Fibroblast of lung (primary cell): ENCODE measurements at regions not wholly inside any gene's neighbourhood (a gene's known extent, or its start where the extent isn't known, plus 50 kb on each side); places are given as distances from the start of the nearest gene placed in this dataset.

ENCODE experiments used
- DNase-seq, 2 donors: peaks; one replicate each; pipeline versions ENCODE4 v3.0.0 to v3.0.0-alpha.2; 2010; ENCODE audit warnings: low read depth in 2 of 2
- H2AFZ ChIP-seq: 2 replicates; pipeline ENCODE4 v1.5.1; 2012; ENCODE audit warnings: low read length, control low read depth, inconsistent platforms
- H3K27ac ChIP-seq: 2 replicates; pipeline ENCODE4 v1.5.1; 2011; ENCODE audit warnings: low read length, control low read depth; ENCODE audit not compliant: insufficient read depth
- H3K27me3 ChIP-seq: 2 replicates; pipeline ENCODE4 v1.5.1; 2011; ENCODE audit warnings: mild to moderate bottlenecking, low read length; ENCODE audit not compliant: control insufficient read depth, insufficient read depth
- H3K36me3 ChIP-seq: 2 replicates; pipeline ENCODE4 v1.5.1; 2011; ENCODE audit warnings: low read length; ENCODE audit not compliant: control insufficient read depth, insufficient read depth
- H3K4me1 ChIP-seq: 2 replicates; pipeline ENCODE4 v1.5.1; 2011; ENCODE audit warnings: low read length; ENCODE audit not compliant: control insufficient read depth, insufficient read depth; ENCODE audit errors: extremely low read depth
- H3K4me2 ChIP-seq: 2 replicates; pipeline ENCODE4 v1.5.1; 2011; ENCODE audit warnings: low read length, control low read depth; ENCODE audit not compliant: insufficient read depth; ENCODE audit errors: extremely low read depth
- H3K4me3 ChIP-seq, 4 experiments: fragments of 200-600 bp in 1 of 4; sonication (generic) in 1 of 4; replicated peaks in 1 of 4; 2 replicates each; pipeline ENCODE4 v1.5.1; 2011 to 2016; ENCODE audit warnings: low read length in 4 of 4, low read depth in 3 of 4, mild to moderate bottlenecking in 3 of 4, control low read depth in 2 of 4, inconsistent platforms in 1 of 4, mixed read lengths in 1 of 4; ENCODE audit not compliant: insufficient read depth in 1 of 4; ENCODE audit errors: control extremely low read depth in 1 of 4
- H3K79me2 ChIP-seq: 2 replicates; pipeline ENCODE4 v1.5.1; 2012; ENCODE audit warnings: mild to moderate bottlenecking, low read length, inconsistent platforms; ENCODE audit not compliant: control insufficient read depth, insufficient read depth
- H3K9ac ChIP-seq: 2 replicates; pipeline ENCODE4 v1.5.1; 2011; ENCODE audit warnings: mild to moderate bottlenecking, low read length, control low read depth; ENCODE audit not compliant: insufficient read depth
- H3K9me3 ChIP-seq: 2 replicates; pipeline ENCODE4 v1.5.1; 2012; ENCODE audit warnings: low read depth, low read length; ENCODE audit not compliant: control insufficient read depth, insufficient read depth
- H4K20me1 ChIP-seq: 2 replicates; pipeline ENCODE4 v1.5.1; 2011; ENCODE audit warnings: low read length; ENCODE audit not compliant: control insufficient read depth, insufficient read depth; ENCODE audit errors: extremely low read depth
- EZH2 ChIP-seq: IDR thresholded peaks from 2 replicates; pipeline ENCODE4 v1.5.1; 2012; ENCODE audit warnings: low read length, control low read depth, mild to moderate bottlenecking; ENCODE audit errors: missing control alignments
- TF ChIP-seq, protein P1 (sequence below), 2 donors: IDR thresholded peaks in 1 of 2; conservative IDR thresholded peaks in 1 of 2; 1 replicate in 1 of 2; 2 replicates in 1 of 2; pipeline ENCODE4 v1.5.1; 2011 to 2012; ENCODE audit warnings: low read length in 2 of 2, control low read depth in 1 of 2, inconsistent platforms in 1 of 2, low read depth in 1 of 2, mild to moderate bottlenecking in 1 of 2

DNA sequence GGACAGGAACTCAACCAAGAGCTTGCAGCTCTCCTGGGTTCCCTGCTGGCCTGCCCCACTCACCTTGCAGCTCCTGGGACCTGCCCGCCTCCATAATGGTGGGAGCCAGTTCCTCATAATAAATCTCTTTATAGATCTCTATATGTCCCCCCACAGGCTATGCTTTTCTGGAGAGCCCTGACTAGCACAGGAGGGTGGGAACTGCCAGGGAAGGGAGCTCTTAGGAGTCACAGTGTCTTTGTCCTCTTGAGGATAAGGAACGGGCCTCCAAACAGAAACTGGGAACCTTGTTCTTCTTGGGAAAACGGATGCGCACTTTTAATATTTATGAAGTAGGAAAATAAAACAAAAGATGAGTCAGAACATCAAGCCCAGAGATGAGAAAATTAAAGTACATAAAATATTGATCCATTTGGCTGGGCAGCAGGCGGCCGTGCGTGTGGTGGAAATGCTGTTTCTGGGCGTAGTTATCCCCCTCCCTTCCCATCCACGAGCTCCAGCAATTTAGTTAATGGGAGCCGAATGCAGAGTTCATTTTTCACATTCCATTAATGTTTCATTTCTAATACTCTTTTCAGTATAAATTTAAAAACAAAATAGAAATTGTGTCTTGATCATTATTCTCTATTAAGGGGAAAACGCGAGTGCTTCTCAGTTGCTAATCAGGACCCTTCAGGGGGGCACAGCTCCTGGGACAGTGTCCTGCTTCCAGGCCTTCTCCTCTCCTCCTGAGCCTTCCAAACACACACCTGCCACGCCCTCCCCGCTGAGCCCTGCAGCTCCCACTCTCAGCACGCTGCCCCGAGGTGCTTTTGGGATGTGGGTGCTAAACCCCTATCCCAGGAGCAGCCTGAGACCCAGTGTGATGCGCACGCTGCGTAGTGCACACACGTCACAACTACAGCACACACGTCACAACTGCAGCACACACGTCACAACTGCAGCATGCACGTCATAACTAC, 323.3 kb upstream of the AJAP1 start:
- no peak for TF ChIP-seq EZH2
- TF ChIP-seq, protein P1, sequence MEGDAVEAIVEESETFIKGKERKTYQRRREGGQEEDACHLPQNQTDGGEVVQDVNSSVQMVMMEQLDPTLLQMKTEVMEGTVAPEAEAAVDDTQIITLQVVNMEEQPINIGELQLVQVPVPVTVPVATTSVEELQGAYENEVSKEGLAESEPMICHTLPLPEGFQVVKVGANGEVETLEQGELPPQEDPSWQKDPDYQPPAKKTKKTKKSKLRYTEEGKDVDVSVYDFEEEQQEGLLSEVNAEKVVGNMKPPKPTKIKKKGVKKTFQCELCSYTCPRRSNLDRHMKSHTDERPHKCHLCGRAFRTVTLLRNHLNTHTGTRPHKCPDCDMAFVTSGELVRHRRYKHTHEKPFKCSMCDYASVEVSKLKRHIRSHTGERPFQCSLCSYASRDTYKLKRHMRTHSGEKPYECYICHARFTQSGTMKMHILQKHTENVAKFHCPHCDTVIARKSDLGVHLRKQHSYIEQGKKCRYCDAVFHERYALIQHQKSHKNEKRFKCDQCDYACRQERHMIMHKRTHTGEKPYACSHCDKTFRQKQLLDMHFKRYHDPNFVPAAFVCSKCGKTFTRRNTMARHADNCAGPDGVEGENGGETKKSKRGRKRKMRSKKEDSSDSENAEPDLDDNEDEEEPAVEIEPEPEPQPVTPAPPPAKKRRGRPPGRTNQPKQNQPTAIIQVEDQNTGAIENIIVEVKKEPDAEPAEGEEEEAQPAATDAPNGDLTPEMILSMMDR (conservative IDR thresholded peaks at IDR 0.05 in 1 of 2, IDR thresholded peaks at IDR 0.05 in 1 of 2; ENCODE audit: low read depth in 1 of 2, low read length in 2 of 2): no peak
- DNase-seq: no peak

DNA sequence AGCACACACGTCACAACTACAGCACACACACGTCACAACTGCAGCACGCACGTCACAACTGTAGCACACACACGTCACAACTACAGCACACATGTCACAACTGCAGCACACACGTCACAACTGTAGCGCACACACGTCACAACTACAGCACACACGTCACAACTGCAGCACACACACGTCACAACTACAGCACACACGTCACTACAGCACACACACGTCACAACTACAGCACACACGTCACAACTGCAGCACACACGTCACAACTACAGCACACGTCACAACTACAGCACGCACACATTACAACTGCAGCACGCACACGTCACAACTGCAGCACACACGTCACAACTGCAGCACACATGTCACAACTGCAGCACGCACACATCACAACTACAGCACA, 322.6 kb upstream of the AJAP1 start:
- H3K36me3 ChIP-seq: no peaks in the 10 kb centered on the region
- no peaks in the 10 kb centered on the region for H3K4me1 ChIP-seq
- no peaks in the 10 kb centered on the region for H3K9me3 ChIP-seq
- TF ChIP-seq, protein P1 (conservative IDR thresholded peaks at IDR 0.05 in 1 of 2, IDR thresholded peaks at IDR 0.05 in 1 of 2; ENCODE audit: low read depth in 1 of 2, low read length in 2 of 2): no peak
- no peak for TF ChIP-seq EZH2
- H3K4me3 ChIP-seq: no peak overlapping the region
- no peak for DNase-seq
- H4K20me1 ChIP-seq: no peaks in the 10 kb centered on the region
- H2AFZ ChIP-seq: no peak overlapping the region
- H3K27me3 ChIP-seq: no peaks in the 10 kb centered on the region
- H3K4me2 ChIP-seq: no peak overlapping the region
- no peak overlapping the region for H3K27ac ChIP-seq
- H3K9ac ChIP-seq: no peak overlapping the region
- H3K79me2 ChIP-seq: no peaks in the 10 kb centered on the region

More for the DNA sequence above, 323.3 kb upstream of the AJAP1 start:
- no peaks in the 10 kb centered on the region for H3K79me2 ChIP-seq
- H3K36me3 ChIP-seq: no peaks in the 10 kb centered on the region
- no peaks in the 10 kb centered on the region for H4K20me1 ChIP-seq
- no peak overlapping the region for H2AFZ ChIP-seq
- H3K9me3 ChIP-seq: no peaks in the 10 kb centered on the region
- no peaks in the 10 kb centered on the region for H3K27me3 ChIP-seq
- H3K4me3 ChIP-seq: no peak overlapping the region
- H3K27ac ChIP-seq: no peak overlapping the region
- H3K4me2 ChIP-seq: no peak overlapping the region
- no peaks in the 10 kb centered on the region for H3K4me1 ChIP-seq
- H3K9ac ChIP-seq: no peak overlapping the region

DNA sequence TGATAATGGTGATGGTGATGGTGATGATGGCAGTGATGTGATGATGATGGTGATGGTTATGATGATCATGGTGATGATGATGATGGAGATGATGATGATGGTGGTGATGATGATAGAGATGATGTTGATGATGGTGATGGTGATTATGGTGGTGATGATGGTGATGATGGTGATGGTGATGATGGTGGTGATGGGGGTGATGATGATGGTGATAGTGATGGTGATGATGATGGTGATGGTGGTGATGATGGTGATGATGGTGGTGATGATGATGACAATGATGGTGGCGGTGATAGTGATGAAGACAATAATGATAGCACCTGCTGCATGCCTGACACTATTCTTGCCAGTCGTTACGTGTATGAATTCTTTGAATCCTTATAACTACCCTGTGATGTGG, 317.9 kb upstream of the AJAP1 start:
- Histone ChIP-seq H4K20me1 (no peaks in the 10 kb centered on the region), H2AFZ (no peak overlapping the region), H3K4me1 (no peaks in the 10 kb centered on the region), H3K36me3 (no peaks in the 10 kb centered on the region), H3K9ac (no peak overlapping the region), H3K4me2 (no peak overlapping the region), H3K9me3 (no peaks in the 10 kb centered on the region), H3K79me2 (no peaks in the 10 kb centered on the region), H3K27ac (no peak overlapping the region), H3K4me3 (no peak overlapping the region), H3K27me3 (no peaks in the 10 kb centered on the region)
- no peak for TF ChIP-seq EZH2
- TF ChIP-seq, protein P1 (conservative IDR thresholded peaks at IDR 0.05 in 1 of 2, IDR thresholded peaks at IDR 0.05 in 1 of 2; ENCODE audit: low read depth in 1 of 2, low read length in 2 of 2): no peak
- no peak for DNase-seq
